Renal pelvis (tissue), 1 donor: ENCODE measurements at regions not wholly inside any gene's neighbourhood (a gene's known extent, or its start where the extent isn't known, plus 50 kb on each side); places are given as distances from the start of the nearest gene placed in this dataset.

Experiments
- DNase-seq: peaks from one replicate; pipeline ENCODE4 v3.0.0-alpha.2; 2013

DNA sequence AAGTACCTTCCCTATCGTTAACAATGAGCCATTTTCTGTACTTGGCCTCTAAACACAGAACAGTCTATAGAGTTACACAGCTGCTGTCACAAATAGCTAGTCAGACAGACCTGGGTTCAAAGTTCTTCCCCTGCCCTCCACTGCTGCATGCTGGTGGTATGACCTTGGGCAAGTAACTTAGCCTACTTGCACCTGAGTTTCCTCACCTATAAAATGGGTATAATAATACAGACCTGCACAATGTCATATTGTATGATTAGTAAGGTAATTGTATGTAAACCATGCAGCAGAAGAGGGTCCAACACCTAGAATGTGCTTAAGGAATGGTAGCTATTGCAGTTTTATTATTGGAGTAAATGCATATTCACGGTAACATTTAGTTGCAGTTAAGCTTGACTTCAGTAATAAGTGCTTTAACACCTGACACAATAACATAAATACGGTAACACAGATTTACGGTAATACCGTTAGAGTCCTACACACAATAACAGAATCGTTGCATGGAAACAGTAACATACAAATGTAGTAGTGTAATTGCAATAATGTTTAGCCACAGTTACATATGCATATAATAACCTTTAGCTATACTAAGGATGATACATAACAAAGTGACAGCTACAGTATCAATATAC is 193.3 kb upstream of the CSF3R start:
- DNase-seq, result no peak

DNA sequence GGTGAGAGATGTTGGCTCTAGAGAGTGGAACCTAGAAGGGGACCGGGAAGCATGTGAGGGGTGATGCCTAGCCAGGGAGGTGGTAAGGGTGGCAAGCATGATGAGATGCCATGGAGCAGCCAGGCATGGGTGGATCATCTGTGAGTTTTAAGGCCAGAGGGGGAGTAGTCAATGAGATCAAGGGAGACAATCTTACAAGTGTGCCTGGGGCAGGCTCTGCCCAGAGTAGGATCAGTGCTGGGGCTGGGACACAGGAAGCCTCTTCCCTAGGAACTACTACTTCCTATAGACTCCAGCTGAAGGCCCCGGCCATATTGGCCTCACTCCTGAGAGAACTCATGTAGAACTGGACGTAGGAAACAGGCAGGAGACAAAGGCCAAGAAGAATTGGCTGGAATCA is 192.4 kb upstream of the CSF3R start:
- no peak for DNase-seq

DNA sequence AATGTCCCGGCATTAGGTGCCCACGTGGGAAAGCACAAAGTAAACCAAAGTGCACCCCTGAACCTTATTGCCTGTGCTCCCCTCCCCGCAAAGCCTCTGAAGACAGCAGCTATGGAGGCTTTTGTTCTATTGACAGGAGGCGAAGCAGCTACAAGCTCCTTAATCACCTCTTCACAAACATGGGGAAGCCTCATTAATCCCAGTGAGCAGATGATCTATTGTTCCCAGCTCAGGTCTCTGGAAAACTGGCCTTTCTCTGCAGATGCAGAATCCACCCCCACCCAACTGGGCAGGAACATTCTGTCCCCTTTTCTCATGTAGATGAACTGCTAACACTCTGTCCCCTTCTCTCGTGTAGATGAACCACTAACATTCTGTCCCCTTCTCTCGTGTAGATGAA is 190.5 kb upstream of the CSF3R start:
- DNase-seq, result peak; percentile 52

DNA sequence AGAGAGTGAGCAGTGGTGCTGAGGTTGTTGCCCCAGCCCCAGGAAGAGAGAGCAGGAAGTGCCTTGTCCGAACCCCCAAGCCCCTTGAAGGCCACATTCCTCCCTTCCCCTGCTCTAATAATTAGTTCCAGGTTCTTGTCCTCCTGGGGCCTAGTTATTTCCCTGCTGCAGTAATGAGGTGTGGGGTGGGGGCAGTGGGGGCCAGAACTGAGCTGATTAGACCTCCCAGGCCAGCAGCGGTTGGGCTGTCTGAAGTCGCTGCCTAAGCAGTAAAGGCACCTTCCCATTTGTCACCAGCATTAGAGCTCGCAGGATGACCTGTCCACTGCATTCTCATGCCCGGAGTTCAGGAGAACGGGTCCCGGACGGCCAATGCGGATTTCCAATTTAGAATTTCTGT is 186.5 kb upstream of the CSF3R start:
- DNase-seq, result no peak

DNA sequence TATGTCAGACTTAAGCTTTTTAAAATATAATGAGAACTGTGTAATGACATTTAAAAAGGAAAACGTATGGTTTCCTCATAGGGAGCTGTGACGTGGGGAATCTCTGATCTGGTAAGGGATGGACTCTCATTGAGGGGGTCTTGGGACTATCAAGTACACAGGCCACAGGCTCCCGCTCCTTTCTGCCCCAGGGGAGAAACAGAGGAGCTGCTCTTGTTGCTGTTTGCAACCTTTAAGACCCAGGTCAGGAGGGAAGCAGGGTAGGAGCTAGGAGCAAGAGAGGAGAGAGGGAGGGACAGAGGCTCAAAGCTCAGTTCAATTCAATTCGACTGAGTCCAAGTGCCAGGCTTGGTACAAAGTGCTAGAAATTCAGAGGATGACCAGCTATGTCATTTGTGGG is 185.1 kb upstream of the CSF3R start:
- no peak for DNase-seq

DNA sequence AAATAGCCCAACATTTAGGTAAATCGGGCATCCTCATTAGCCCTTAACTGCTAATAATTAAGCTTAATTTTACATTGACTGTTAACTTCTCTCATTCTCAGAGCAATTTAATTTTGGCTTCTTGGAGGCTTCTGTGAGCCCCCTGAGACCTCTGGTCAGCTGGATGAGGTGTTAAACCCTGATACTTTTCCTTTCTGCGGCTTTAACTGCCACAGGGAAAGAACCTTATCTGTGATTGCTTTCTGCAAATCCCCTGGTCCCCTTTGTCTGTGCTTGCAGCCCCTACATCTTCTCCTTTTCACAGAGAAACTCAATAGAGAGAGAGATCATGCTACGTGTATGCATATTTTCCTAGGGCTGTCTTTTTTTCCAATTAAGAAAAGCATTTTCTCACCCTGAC is 184.5 kb upstream of the CSF3R start:
- no peak for DNase-seq

DNA sequence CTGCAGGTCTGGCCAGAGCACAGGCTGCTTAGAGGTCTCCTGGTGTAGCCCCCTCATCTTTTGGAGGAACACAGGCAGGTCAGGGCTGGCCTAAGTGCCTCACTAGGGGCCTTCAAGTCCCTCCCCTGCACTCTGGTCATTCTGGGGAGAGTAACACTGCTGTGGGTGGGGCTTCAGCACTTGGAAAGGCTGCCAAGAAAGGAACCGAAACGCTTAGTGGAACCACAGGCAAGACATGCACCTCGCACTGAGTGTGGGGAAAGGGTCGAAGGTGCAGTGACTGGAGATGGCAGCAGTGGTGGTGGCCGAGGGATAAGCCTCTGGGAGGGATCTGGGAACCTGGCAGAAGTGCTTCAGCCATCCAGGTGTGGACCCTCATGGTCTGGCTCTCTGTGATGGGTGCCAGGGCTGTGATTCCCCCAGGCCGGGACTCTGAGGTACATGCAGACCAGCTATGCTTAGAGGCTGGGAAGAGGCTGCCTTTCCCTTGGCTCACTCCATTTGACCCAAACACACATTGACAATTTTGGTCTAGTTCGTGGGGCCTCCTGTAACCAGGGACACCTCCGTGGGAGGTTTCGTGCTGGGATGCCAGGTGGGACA is 182.9 kb upstream of the CSF3R start:
- no peak for DNase-seq

DNA sequence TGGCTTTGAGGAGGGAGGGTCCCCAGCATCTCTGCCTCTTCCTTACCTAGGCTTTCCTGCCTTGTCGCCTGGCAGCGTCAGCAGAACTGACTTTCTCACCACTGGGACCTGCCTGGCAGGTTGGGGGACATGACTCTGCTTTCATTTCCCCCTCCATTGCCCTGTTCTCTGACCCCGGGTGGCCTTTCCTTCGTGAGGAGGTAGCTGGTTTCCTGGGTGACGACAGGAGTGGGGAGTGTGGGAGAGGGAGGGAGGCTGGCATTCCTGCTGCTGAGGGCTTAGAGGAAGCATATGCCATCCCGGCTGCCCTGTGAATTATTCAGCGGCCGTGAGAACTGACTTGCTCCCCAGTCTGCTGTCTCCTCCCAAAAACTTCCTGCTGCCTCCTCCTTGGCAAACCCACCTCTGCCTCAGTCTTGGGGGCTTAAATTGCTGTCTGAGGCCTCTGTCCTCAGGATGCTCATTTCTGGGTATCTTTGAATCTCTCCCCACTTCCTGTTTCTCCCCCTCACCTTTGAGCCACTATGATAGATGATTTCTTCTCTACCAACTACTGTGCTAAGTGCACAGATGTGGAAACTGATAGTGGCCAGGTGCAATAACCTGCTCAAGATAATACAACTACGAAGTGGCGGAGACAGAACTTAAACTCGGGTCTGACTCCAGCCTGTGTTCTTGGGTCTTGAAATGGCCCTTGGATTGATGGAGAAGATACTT is 182.0 kb upstream of the CSF3R start:
- DNase-seq, result peak; percentile 65

DNA sequence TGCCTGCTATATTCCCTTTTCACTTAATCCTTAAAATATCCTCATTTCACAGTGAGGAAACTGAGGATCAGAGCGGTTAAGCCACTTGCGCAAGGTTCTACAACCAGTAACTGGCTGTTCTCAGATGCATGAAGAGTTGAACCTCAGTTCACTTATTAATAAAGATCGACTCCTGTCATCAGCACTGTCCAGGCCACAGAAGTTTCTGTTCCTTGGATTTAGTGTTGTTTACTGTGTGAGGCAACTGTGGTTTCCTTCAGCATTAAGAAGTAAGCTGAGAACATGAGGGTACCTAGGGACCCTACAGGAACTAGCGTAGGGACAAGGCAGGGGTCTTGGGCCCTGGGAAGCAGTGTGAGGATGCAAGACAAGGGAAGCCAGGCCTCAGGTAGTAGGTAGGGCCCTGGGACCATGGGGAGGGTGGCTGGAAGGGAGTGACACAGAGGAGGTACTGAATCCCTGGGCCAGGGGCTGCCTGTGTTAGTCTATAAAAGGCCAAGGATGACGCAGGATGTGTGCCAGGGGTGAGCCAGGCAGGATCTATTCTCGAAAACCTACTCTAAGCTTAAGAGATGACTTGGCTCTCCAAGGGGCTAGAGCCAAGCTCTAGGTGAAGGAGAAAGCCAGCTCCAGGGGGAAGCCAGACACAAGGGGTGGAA is 181.2 kb upstream of the CSF3R start:
- DNase-seq, result no peak

DNA sequence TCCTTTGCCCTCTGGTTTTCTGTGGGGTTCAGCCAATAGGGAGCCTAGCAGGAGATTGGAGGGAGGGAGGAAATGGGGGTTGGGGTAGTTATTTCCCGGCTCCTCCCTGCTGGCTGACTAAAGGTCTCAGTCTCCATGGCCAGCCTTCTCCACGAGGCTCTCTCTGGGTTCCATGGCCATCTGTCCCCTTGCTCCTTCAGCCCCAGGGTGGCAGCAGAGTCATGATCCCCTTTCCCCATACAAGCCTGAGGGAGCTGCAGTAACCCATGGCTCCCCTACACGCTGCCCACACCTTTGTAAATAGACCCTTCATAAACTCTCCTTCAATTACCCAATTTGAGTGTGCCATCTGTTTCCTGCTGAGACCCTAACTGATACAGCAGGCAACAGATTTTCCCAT is 176.1 kb upstream of the CSF3R start:
- no peak for DNase-seq

DNA sequence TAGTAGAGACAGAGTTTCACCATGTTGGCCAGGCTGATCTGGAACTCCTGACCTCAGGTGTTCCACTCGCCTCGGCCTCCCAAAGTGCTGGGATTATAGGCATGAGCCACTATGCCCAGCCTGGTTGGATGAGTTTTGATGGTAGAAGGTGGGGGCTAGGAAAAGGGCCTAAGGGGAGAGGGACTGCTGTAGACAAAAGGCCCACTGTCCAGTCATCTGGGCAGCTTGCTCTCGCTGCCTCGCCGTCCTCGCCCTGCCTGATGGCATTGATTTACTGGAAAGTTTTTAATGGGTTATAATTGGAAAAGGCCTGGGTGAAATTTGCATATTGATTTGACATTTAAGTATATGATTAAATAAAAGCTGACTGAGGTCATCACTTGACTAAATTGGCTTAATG is 175.1 kb upstream of the CSF3R start:
- DNase-seq, result no peak

DNA sequence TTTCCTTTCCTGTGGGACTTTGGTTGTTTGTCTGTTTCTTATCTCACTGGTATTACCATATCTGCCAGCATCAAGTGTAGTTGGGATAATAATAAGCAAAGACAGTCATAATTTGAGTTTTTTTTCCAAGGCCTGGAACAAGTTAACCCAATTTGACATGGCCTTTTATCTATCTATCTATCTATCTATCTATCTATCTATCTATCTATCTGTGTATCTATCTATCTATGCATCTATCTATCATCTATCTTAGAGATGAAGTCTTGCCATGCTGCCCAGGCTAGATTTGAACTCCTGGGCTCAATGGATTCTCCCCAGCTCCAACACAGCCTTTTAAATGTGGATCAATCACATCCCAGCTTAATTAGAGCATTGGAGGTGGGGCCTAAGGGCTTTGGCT is 174.1 kb upstream of the CSF3R start:
- DNase-seq, result no peak

DNA sequence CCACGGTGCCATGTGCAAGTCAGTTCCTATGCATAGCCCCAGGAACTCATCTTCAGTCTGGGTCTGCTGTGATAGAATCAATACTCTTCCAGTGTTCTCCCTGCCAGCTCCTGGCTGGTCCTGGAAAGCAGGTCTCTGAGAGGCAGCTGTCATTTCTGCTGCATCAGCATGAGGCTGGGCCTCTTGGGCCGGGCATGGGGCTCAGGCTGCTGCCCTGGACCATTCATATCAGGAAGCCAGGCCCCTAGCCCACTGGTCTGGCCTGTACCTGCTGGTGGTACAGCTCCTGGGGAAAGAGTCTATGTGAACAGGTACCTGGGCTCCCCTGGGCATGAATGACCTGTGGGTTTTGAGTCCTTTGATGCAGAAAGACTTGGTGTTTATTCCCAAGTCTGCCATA is 173.6 kb upstream of the CSF3R start:
- DNase-seq, result no peak

DNA sequence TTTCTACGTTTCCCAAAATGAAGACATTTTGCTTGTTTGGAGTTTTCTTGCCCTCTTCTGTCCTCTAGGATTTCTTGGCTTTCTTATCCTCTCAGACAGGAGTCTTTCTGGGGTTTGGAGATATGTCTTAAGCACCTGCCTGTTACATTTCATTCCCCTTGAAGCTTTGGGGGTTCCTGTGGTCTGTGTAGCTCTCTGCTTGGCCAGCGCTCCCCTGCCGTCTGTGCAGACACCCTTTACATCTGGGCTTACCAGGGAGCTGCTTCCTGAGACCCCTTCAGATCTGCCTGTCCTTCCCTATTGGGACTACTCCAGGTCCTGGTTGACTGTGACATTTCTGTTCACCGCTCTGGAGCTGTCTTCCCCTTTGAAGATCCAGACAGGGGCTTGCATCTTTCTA is 171.9 kb upstream of the CSF3R start:
- DNase-seq, result no peak

DNA sequence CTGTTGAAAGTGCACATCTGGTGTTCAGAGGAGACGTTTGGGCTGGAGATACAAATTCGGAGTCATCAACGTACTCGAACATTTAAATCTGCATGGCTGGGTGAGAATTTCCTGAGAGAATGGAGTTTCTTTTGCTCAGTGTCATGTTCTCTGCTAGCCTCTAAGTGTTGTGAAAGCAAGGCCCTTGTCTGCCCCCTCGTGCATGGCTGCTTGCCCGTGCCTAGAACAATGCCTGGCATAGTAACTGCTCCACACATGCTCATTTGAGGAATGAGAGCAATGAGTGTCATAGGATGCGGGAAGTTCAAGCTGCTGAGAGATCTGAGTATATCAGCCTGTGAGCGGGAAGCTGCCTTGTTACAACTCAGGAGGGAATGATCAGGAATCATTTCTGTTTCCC is 171.1 kb upstream of the CSF3R start:
- no peak for DNase-seq

DNA sequence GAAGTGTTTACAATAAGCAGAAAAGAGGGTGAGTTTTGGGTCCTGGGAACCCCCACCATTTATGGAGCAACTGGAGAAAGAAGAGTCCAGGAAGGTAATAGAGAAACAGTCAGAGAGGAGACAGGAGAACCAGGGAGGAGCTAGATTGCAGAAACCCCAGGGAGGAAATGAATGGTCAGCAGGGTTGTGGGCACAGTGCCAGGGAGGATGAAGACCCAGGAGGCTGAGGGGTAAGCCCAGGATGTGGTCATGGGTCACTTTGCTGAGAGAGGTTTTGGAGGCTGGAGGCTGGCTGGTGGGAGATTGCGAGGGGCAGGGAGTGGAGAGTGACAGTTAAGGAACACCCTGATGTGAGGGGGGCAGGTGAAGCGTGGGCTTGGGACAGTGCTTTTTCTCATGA is 169.9 kb upstream of the CSF3R start:
- DNase-seq, result no peak

DNA sequence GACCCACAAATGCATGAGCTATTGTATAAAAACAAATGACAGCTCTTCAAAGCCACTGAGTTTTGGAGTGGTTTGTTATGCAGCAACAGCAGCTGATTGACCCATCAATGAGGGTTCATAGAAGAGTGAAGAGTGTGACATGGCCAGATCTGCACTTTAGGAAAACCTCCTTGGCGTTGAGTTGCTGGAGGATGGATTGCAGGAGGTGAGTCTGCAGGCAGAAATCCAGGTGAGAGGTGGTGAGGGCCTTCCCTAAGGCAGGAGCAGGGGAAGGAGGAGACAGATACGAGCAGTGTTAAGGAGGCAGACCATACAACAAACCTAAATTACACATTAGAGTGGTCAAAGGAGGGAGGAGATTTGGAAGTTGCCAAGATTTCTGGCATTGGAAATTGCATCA is 169.3 kb upstream of the CSF3R start:
- no peak for DNase-seq

DNA sequence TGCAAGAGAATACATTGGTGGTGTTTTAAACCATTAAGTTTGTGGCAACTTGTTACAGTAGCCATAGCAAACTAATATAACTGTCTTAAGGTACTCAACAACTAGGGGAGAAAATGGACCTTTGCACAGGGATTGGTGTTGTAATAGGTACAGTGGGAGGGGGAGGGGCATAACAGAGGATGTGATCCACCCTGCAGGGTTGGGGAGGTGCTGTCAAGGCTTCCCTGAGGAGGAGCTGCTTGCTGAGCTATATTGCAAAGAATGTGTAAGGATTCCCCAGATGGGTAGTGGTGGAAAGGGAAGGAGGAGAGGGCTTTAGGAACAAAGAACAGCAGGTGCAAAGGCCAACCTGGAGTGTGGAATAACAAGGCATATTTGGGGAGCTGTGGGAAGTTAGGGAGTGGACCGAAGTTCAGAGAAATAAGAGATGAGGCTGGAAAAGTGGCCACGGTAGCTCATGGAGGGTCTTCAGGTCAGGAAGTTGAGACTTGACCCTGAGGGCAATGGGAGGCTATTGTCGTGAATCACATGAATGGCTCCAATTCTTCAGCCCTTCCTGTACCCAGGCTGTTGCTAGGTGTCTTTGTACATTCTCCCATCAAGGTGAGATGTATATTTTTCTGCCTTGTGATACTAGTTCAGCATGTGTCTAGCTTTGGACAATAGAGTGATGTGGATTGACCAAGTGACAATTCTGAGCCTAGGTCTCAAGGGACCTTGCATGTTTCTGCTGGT is 168.6 kb upstream of the CSF3R start:
- no peak for DNase-seq

DNA sequence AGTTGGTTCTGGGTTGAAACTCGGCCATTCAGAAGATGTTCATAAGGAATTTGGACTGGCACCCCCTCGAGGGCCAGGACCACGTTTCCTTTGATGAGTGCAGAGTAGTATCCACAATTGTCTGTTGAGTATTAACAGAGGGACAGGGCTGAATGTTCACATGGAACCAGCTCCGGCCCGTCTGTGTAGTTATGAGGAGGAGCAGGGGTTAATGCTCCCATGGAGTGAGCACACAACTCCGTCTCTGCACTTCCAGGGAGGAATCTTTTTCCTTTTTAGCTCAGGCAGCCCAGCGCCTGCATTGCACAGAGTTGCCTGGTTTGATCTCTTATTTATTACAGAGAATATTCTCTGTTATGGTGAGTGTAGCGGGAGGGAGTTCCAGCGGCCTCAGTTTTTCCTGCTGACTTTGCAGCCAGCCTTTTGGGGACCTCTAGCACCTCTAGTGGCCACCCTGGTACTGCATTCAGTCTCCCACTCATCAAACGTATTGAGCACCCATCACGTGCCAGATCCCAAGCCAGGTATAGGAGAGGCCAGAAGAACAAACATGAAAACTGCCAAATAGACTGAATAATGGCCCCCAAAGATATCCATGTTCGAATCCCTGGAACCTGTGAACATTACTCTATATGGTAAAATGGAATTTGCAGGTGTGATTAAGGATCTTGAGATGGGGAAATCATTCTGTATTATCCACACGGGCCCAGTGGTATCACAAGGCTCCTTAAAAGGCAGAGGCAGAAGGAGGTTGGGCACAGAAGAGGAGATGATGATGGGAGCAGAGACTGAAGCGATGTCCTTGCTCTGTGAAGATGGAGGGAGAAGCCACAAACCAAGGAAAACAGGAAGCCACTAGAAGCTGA is 167.7 kb upstream of the CSF3R start:
- DNase-seq, result peak; percentile 42

DNA sequence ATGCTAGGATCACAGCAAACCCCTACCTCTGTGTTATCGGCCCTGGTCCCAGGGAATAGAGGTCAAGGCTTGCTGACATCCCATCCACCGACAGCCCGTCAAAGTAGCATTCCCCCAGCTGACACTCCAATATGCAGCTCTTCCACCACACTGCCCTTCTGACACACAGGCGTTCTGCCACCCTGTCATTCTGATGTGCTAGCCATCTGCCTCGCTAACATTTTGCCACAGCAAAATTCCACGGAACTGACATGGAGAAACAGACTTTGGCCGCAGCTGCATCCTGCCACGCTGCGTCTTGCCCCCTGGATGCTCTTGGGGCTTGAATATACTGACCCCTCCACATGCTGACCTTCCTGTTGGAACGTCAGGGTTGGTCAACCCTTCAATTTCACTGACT is 163.2 kb upstream of the CSF3R start:
- no peak for DNase-seq

DNA sequence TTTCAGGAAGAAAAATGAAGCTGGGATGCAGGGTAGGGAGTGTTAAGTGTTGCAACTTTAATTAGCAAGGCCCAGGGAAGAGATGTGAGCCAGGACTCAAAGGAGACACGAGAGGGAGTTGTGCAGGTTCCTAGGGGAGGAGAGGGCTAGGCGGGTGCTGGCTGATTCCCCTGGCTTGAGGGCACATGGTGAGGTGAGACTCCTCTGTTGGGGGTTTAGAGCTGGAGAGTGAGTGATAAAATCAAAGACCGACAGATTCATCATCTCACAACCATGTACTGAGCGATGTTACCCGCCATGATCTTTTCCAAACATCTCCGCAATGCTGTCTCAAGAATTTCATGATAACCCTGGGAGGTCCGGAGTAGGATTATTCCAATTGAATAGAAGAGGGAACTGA is 161.8 kb upstream of the CSF3R start:
- DNase-seq, result no peak
